Activated naive CD4-positive, alpha-beta T cell treated with Interleukin-2 at 50 U/mL for 16 hours (primary cell): ENCODE measurements at regions not wholly inside any gene's neighbourhood (a gene's known extent, or its start where the extent isn't known, plus 50 kb on each side); places are given as distances from the start of the nearest gene placed in this dataset.

Experiments
- DNase-seq: peaks from one replicate; pipeline ENCODE4 v3.0.0-alpha.2; 2020

- DNase-seq, result no peak
Measured at GRCh38 chr1:234875328-234875952, 253.2 kb downstream of the TOMM20 start.

GRCh38 chr1:234874291-234875288, 254.0 kb downstream of the TOMM20 start:
- DNase-seq, result no peak

GRCh38 chr1:234871710-234872271, 256.8 kb downstream of the TOMM20 start:
- no peak for DNase-seq

GRCh38 chr1:234871039-234871709, 257.5 kb downstream of the TOMM20 start:
- no peak for DNase-seq

GRCh38 chr1:234870020-234870981, 258.3 kb downstream of the TOMM20 start:
- DNase-seq, result no peak

GRCh38 chr1:234869182-234870019, 259.2 kb downstream of the TOMM20 start:
- DNase-seq, result no peak

GRCh38 chr1:234868296-234869147, 258.5 kb upstream of the IRF2BP2 start:
- no peak for DNase-seq

- no peak for DNase-seq
Measured at GRCh38 chr1:234866007-234866866, 256.3 kb upstream of the IRF2BP2 start.

GRCh38 chr1:234865171-234866006, 255.4 kb upstream of the IRF2BP2 start:
- no peak for DNase-seq

- DNase-seq, result no peak
Measured at GRCh38 chr1:234864116-234864515, 254.1 kb upstream of the IRF2BP2 start.

GRCh38 chr1:234863551-234863971, 253.6 kb upstream of the IRF2BP2 start:
- DNase-seq, result no peak

GRCh38 chr1:234862944-234863515, 253.1 kb upstream of the IRF2BP2 start:
- DNase-seq, result no peak

GRCh38 chr1:234862360-234862943, 252.5 kb upstream of the IRF2BP2 start:
- no peak for DNase-seq

GRCh38 chr1:234861761-234862160, 251.8 kb upstream of the IRF2BP2 start:
- no peak for DNase-seq

- no peak for DNase-seq
Measured at GRCh38 chr1:234861024-234861620, 251.1 kb upstream of the IRF2BP2 start.

GRCh38 chr1:234858722-234859121, 248.7 kb upstream of the IRF2BP2 start:
- DNase-seq, result no peak

GRCh38 chr1:234856845-234857245, 246.9 kb upstream of the IRF2BP2 start:
- no peak for DNase-seq
